PFSK-1 (cell line): ENCODE measurements at regions not wholly inside any gene's neighbourhood (a gene's known extent, or its start where the extent isn't known, plus 50 kb on each side); places are given as distances from the start of the nearest gene placed in this dataset.

Experiments used
- FOXP2 ChIP-seq: optimal IDR thresholded peaks from 2 replicates; pipeline ENCODE3; 2011; ENCODE audit warnings: borderline replicate concordance, control low read depth, inconsistent platforms; ENCODE audit not compliant: insufficient read depth; ENCODE audit errors: extremely low read length, extremely low read depth
- TAF1 ChIP-seq: IDR thresholded peaks from 2 replicates; pipeline ENCODE4 v1.6.1; 2012; ENCODE audit warnings: low read length, control low read depth, borderline replicate concordance; ENCODE audit not compliant: insufficient read depth

- TF ChIP-seq TAF1 = no peak
- TF ChIP-seq FOXP2 = no peak
These were observed 61.1 kb upstream of the RAB4A start for GRCh38 chr1:229209816-229210215.
